HG03039 (cell line): ENCODE measurements at regions not wholly inside any gene's neighbourhood (a gene's known extent, or its start where the extent isn't known, plus 50 kb on each side); places are given as distances from the start of the nearest gene placed in this dataset.
"Not testable (repeated sequence)": the region's sequence is repeated elsewhere in the genome, so short reads cannot be mapped to it uniquely, and the experiment has no call there.

Experiments used
- ATAC-seq: cut with Tn5 transposase; IDR thresholded peaks from one replicate; pipeline ENCODE4 v1.9.1; 2021; ENCODE audit warnings: mild to moderate bottlenecking, moderate library complexity; ENCODE audit not compliant: unreplicated experiment

- ATAC-seq: not testable (repeated sequence)
Measured at GRCh38 chr7:106530183-106530582, 130.8 kb downstream of the CCDC71L start.

- ATAC-seq: not testable (repeated sequence)
Measured at GRCh38 chr7:106526617-106527016, 134.3 kb downstream of the CCDC71L start.

GRCh38 chr7:106524690-106525059 lies 136.3 kb downstream of the CCDC71L start:
- no peak for ATAC-seq

GRCh38 chr7:106523482-106523881 lies 137.5 kb downstream of the CCDC71L start:
- no peak for ATAC-seq

- ATAC-seq: no peak
Measured at GRCh38 chr7:106522696-106523095, 138.3 kb downstream of the CCDC71L start.

GRCh38 chr7:106521541-106521940 lies 139.4 kb downstream of the CCDC71L start:
- no peak for ATAC-seq

GRCh38 chr7:106520962-106521514 lies 139.9 kb downstream of the CCDC71L start:
- no peak for ATAC-seq

- no peak for ATAC-seq
Measured at GRCh38 chr7:106518967-106519366, 142.0 kb downstream of the CCDC71L start.

- no peak for ATAC-seq
Measured at GRCh38 chr7:106518239-106518638, 142.7 kb downstream of the CCDC71L start.

GRCh38 chr7:106517508-106517907 lies 143.4 kb downstream of the CCDC71L start:
- no peak for ATAC-seq

- no peak for ATAC-seq
Measured at GRCh38 chr7:106515321-106515720, 145.6 kb downstream of the CCDC71L start.

- ATAC-seq: no peak
Measured at GRCh38 chr7:106514881-106515280, 146.1 kb downstream of the CCDC71L start.

GRCh38 chr7:106512217-106512616 lies 148.7 kb downstream of the CCDC71L start:
- no peak for ATAC-seq

- no peak for ATAC-seq
Measured at GRCh38 chr7:106504645-106505044, 156.3 kb downstream of the CCDC71L start.

- ATAC-seq: no peak
Measured at GRCh38 chr7:106504207-106504606, 156.8 kb downstream of the CCDC71L start.

GRCh38 chr7:106503626-106504025 lies 157.3 kb downstream of the CCDC71L start:
- no peak for ATAC-seq

GRCh38 chr7:106501605-106502580 lies 159.1 kb downstream of the CCDC71L start:
- ATAC-seq: no peak

- ATAC-seq: no peak
Measured at GRCh38 chr7:106499897-106500296, 161.1 kb downstream of the CCDC71L start.

GRCh38 chr7:106498005-106498404 lies 163.0 kb downstream of the CCDC71L start:
- ATAC-seq: not testable (repeated sequence)

- ATAC-seq: no peak
Measured at GRCh38 chr7:106493041-106493731, 167.8 kb downstream of the CCDC71L start.

- no peak for ATAC-seq
Measured at GRCh38 chr7:106488465-106488864, 172.5 kb downstream of the CCDC71L start.

GRCh38 chr7:106487892-106488291 lies 173.1 kb downstream of the CCDC71L start:
- no peak for ATAC-seq
